GM12872 (cell line): ENCODE measurements at regions not wholly inside any gene's neighbourhood (a gene's known extent, or its start where the extent isn't known, plus 50 kb on each side); places are given as distances from the start of the nearest gene placed in this dataset.

Source experiments
- CTCF ChIP-seq: IDR thresholded peaks from 3 replicates; pipeline ENCODE4 v1.5.1; 2011; ENCODE audit warnings: low read depth, mild to moderate bottlenecking, low read length, moderate library complexity; ENCODE audit not compliant: insufficient read depth

- no peak for TF ChIP-seq CTCF
Observed at GRCh38 chr4:189313861-189314513, 626.7 kb upstream of the FRG1 start.

DNA sequence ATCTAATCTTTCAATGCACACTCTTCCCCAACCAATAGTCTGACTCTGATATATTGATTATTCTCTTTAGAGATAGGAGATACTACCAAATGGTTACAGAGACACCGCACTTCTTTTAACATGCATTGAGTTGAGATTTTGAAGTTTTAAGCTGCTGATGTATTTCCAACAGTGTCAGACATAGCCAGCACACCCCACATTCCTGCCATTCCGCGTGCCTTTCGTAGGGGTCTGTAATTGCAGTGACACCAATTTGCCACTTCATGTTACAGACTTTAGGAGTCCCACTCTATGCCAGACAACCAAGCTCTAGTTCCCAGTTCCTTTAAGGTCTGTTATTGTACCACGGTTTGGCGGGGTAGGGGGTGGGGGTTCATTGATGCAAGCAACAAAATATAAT lies 618.2 kb upstream of the FRG1 start:
- no peak for TF ChIP-seq CTCF

DNA sequence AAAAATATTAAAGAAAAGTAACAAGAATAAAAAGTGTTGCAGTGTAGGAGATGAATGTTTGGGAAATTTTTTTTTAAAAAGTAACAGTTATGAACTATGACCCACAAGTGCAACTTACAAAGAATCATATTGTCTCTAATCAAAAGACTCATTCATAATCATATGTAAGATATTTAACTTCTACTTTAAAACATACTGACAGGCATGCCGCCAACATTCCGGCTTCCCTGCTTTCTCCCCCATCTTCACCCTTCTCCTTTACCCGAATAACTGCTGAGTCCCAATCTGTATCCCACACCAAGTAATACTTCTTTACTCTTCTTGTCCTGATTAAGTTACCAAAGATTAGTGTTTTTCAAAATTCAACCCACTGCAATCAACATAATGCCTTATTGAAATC lies 598.8 kb upstream of the FRG1 start:
- no peak for TF ChIP-seq CTCF

- no peak for TF ChIP-seq CTCF
Observed at GRCh38 chr4:189355590-189355989, 585.1 kb upstream of the FRG1 start.

DNA sequence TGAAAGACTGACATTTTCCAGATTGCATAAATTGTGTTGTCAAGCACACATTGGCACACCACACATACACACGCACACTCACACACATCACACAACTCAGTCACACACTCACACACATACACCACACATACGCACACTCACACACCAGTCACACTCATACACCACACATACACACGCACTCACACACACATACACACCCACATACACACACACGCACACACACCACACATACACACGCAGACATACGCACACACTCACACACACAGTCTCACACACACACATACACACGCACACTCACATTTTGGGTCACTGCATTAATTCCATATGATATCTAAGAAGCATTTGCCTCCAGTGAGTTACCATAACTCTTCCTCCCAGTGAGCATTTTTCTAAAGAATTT lies 578.3 kb upstream of the FRG1 start:
- TF ChIP-seq CTCF, result no peak

DNA sequence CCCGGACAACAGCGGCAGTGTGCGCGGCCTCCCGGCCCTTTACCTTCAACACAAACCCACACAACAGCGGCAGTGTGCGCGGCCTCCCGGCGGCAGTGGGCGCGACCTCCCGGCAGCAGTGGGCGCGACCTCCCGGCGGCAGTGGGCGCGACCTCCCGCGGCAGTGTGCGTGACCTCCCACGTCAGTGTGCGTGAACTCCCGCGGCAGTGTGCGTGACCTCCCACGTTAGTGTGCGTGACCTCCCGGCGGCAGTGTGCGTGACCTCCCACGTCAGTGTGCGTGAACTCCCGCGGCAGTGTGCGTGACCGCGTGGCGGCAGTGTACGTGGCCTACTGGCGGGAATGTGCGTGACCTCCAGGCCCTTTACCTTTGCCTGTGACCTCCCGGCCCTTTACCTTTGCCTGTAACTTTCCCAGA lies 576.6 kb upstream of the FRG1 start:
- TF ChIP-seq CTCF, result no peak

- TF ChIP-seq CTCF, result no peak
Observed at GRCh38 chr4:189365451-189365850, 575.2 kb upstream of the FRG1 start.
